GM18868 (cell line): ENCODE measurements at regions not wholly inside any gene's neighbourhood (a gene's known extent, or its start where the extent isn't known, plus 50 kb on each side); places are given as distances from the start of the nearest gene placed in this dataset.

Experiments
- ATAC-seq: cut with Tn5 transposase; IDR thresholded peaks from one replicate; pipeline ENCODE4 v1.9.1; 2021; ENCODE audit warnings: mild to moderate bottlenecking, moderate library complexity; ENCODE audit not compliant: unreplicated experiment

GRCh38 chr10:55280696-55281095 is 479.7 kb upstream of the PCDH15 start:
- no peak for ATAC-seq

- no peak for ATAC-seq
Measured at GRCh38 chr10:55277549-55277948, 476.5 kb upstream of the PCDH15 start.

- ATAC-seq = no peak
Measured at GRCh38 chr10:55274367-55274766, 473.3 kb upstream of the PCDH15 start.

GRCh38 chr10:55273946-55274345 is 472.9 kb upstream of the PCDH15 start:
- ATAC-seq = no peak

- ATAC-seq = no peak
Measured at GRCh38 chr10:55272886-55273285, 471.9 kb upstream of the PCDH15 start.

GRCh38 chr10:55266797-55267196 is 465.8 kb upstream of the PCDH15 start:
- no peak for ATAC-seq

- no peak for ATAC-seq
Measured at GRCh38 chr10:55263327-55263726, 462.3 kb upstream of the PCDH15 start.

GRCh38 chr10:55242544-55242943 is 441.5 kb upstream of the PCDH15 start:
- ATAC-seq = no peak

- no peak for ATAC-seq
Measured at GRCh38 chr10:55237462-55237861, 436.4 kb upstream of the PCDH15 start.

- ATAC-seq = peak; percentile 83
Measured at GRCh38 chr10:55233505-55233904, 432.5 kb upstream of the PCDH15 start.

GRCh38 chr10:55233090-55233489 is 432.1 kb upstream of the PCDH15 start:
- peak; percentile 33 for ATAC-seq

GRCh38 chr10:55232553-55232952 is 431.5 kb upstream of the PCDH15 start:
- ATAC-seq = peak; percentile 49

GRCh38 chr10:55227967-55228366 is 426.9 kb upstream of the PCDH15 start:
- ATAC-seq = no peak

- ATAC-seq = peak; percentile 40
Measured at GRCh38 chr10:55224007-55224781, 423.2 kb upstream of the PCDH15 start.

GRCh38 chr10:55223352-55223751 is 422.3 kb upstream of the PCDH15 start:
- no peak for ATAC-seq

GRCh38 chr10:55220975-55221374 is 419.9 kb upstream of the PCDH15 start:
- no peak for ATAC-seq

- no peak for ATAC-seq
Measured at GRCh38 chr10:55215699-55216098, 414.7 kb upstream of the PCDH15 start.

- ATAC-seq = no peak
Measured at GRCh38 chr10:55214608-55215007, 413.6 kb upstream of the PCDH15 start.

GRCh38 chr10:55212051-55212450 is 411.0 kb upstream of the PCDH15 start:
- no peak for ATAC-seq

- ATAC-seq = no peak
Measured at GRCh38 chr10:55203874-55204273, 402.8 kb upstream of the PCDH15 start.

- peak; percentile 87 for ATAC-seq
Measured at GRCh38 chr10:55203319-55203718, 402.3 kb upstream of the PCDH15 start.

GRCh38 chr10:55200020-55200419 is 399.0 kb upstream of the PCDH15 start:
- ATAC-seq = no peak
